Mesothelial cell of epicardium (in vitro differentiated cells): ENCODE measurements at regions not wholly inside any gene's neighbourhood (a gene's known extent, or its start where the extent isn't known, plus 50 kb on each side); places are given as distances from the start of the nearest gene placed in this dataset.

Source experiments
- DNase-seq, 2 experiments: peaks; one replicate each; pipeline ENCODE4 v3.0.0; 2021; ENCODE audit warnings: low spot score in 2 of 2; ENCODE audit not compliant: unreplicated experiment in 2 of 2
- H3K27ac Mint-ChIP-seq: 2 replicates; pipeline ENCODE4 v1.8.0; 2021; ENCODE audit warnings: mixed read lengths
- H3K27me3 Mint-ChIP-seq: 2 replicates; pipeline ENCODE4 v1.8.0; 2021; ENCODE audit warnings: low read depth, mixed read lengths
- H3K36me3 Mint-ChIP-seq: 2 replicates; pipeline ENCODE4 v1.8.0; 2021; ENCODE audit warnings: mixed read lengths
- H3K4me1 Mint-ChIP-seq: 2 replicates; pipeline ENCODE4 v1.8.0; 2021; ENCODE audit warnings: mixed read lengths
- H3K4me3 Mint-ChIP-seq: 2 replicates; pipeline ENCODE4 v1.8.0; 2021; ENCODE audit warnings: mild to moderate bottlenecking, moderate library complexity, mixed read lengths
- H3K9me3 Mint-ChIP-seq: 2 replicates; pipeline ENCODE4 v1.8.0; 2021; ENCODE audit warnings: mixed read lengths
- TF ChIP-seq, protein P1 (sequence below): fragments of 200-600 bp; sonication (generic); IDR thresholded peaks from one replicate; pipeline ENCODE4 v1.5.0; 2021; ENCODE audit warnings: antibody characterized with exemption; ENCODE audit not compliant: unreplicated experiment

DNA sequence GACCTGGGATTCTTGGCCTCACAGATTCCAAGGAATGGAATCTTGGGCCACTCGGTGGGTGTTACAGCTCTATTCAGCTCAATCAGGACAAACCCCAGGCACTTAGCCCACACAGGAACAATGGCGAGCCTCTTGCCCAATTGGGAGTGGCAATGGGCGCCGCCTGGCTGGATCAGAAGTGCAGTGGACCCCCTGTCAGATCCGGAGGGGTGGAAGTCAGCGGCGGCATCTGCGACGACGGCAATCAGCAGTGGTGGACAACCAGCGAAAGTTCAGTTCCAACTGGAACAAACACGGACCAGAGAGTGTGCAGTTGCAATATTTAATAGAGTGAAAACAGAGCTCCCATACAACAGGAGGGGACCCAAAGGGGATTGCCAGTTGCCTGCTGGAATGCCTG lies 378.3 kb downstream of the CDH9 start:
- Mint-ChIP-seq H3K27me3 (no peaks in the 10 kb centered on the region), H3K4me1 (no peaks in the 10 kb centered on the region), H3K9me3 (peaks cover 23% of the 10 kb centered on the region), H3K4me3 (no peak overlapping the region), H3K27ac (no peak overlapping the region), H3K36me3 (no peaks in the 10 kb centered on the region)
- no peak for DNase-seq
- TF ChIP-seq, protein P1, sequence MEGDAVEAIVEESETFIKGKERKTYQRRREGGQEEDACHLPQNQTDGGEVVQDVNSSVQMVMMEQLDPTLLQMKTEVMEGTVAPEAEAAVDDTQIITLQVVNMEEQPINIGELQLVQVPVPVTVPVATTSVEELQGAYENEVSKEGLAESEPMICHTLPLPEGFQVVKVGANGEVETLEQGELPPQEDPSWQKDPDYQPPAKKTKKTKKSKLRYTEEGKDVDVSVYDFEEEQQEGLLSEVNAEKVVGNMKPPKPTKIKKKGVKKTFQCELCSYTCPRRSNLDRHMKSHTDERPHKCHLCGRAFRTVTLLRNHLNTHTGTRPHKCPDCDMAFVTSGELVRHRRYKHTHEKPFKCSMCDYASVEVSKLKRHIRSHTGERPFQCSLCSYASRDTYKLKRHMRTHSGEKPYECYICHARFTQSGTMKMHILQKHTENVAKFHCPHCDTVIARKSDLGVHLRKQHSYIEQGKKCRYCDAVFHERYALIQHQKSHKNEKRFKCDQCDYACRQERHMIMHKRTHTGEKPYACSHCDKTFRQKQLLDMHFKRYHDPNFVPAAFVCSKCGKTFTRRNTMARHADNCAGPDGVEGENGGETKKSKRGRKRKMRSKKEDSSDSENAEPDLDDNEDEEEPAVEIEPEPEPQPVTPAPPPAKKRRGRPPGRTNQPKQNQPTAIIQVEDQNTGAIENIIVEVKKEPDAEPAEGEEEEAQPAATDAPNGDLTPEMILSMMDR, result no peak

DNA sequence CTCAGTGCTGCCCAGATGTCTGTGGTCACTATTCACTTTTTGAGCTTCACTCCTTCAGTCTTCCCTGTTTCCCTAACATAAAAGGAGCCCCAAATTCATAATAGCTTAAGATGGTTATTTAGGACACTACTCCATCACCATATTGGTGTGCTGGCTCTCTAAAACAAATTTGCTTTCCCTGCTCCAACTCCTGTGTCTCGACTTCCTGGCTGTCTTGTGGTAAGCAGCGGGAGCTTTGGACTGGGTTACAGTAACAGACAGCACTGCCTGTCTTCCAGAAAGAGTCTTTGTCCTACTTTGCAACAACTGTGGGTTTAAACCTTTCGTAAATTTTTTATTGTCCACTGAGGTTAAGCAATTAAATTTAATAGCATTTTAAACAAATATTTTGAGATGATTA lies 389.4 kb downstream of the CDH9 start:
- Mint-ChIP-seq H3K9me3 (peaks cover 21% of the 10 kb centered on the region), H3K36me3 (no peaks in the 10 kb centered on the region), H3K4me1 (no peaks in the 10 kb centered on the region), H3K4me3 (no peak overlapping the region), H3K27ac (no peak overlapping the region), H3K27me3 (no peaks in the 10 kb centered on the region)
- TF ChIP-seq, protein P1, result no peak
- no peak for DNase-seq

DNA sequence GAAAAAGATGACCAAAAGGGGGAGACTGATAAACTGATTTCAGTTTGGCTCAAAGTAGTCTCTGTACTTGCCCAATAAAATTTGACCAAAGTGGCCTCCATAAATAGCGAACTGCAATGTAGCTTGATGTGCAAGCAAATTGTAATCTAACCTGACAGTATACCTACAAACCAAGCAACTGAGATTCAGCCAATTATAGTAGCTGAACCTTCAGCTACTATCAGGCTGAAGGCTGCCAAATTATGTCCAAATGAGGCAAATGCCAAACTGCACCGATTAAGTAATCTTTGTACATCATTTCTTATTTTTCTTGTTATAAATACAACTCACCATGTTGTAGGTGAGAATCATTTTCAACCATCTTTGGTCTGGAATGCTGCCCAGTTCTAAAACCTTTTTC lies 390.6 kb downstream of the CDH9 start:
- DNase-seq, result no peak
- H3K4me1 Mint-ChIP-seq, result no peaks in the 10 kb centered on the region
- peaks cover 16% of the 10 kb centered on the region for H3K9me3 Mint-ChIP-seq
- TF ChIP-seq, protein P1, result no peak
- no peaks in the 10 kb centered on the region for H3K36me3 Mint-ChIP-seq
- H3K4me3 Mint-ChIP-seq, result no peak overlapping the region
- no peak overlapping the region for H3K27ac Mint-ChIP-seq
- H3K27me3 Mint-ChIP-seq, result no peaks in the 10 kb centered on the region

DNA sequence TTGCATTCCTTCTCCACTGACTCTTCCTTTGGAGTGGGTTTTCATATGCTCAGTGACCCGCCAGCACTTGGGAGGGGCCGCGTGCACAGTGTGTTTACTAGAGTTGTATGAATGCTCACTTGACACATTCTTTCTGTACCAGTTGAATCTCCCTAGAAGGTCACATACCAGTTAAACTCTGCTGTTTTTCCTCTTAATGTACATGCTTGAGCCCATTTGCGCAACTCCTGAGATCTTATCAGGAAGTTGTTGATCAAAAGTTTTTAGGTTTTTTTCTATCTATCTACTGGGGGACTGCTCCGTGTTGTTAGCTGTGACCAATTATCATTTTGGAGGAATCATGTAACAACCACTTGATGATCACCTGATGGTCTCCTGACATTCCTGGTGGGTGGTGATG lies 392.7 kb downstream of the CDH9 start:
- Mint-ChIP-seq H3K27ac (no peak overlapping the region), H3K4me3 (no peak overlapping the region), H3K27me3 (no peaks in the 10 kb centered on the region), H3K9me3 (peaks cover 14% of the 10 kb centered on the region), H3K36me3 (no peaks in the 10 kb centered on the region), H3K4me1 (no peaks in the 10 kb centered on the region)
- no peak for DNase-seq
- TF ChIP-seq, protein P1, result no peak

DNA sequence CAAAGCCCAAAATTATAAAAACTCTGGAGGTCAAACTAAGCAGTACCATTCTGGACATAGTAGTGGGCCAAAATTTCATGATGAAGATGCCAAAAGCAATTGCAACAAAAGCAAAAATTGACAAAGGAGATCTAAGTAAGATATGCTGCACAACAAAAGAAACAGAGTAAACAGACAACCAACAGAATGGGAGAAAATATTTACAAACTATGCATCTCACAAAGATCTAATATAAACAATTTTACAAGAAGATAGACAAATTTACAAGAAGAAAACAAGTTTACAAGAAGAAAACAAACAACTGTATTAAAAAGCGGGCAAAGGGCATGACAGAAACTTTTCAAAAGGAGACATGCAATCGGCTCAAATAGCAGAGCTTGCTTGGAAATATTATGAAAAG lies 396.9 kb downstream of the CDH9 start:
- TF ChIP-seq, protein P1, result no peak
- H3K27me3 Mint-ChIP-seq, result no peaks in the 10 kb centered on the region

DNA sequence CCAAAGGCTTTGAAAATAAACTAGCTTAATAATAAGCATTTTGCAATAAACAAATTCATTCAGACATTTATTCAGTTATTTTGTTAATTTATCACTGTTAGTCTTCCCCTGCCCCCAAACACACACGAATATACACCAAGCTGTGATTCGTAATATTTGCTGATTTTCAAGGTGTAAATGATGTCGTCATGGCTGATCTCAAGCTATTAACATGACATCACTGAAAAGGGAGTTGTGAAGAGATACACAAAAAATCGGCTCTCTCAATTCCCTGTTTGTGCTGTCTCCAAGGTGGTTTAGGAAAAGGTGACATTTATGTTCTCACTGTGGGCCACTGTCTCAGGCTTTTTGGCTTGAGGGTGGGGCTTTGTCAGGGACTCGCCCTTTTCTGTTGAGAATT lies 413.3 kb downstream of the CDH9 start:
- no peaks in the 10 kb centered on the region for H3K9me3 Mint-ChIP-seq
- no peak overlapping the region for H3K27ac Mint-ChIP-seq
- no peak overlapping the region for H3K4me3 Mint-ChIP-seq
- no peak for DNase-seq
- H3K36me3 Mint-ChIP-seq, result no peaks in the 10 kb centered on the region
- no peaks in the 10 kb centered on the region for H3K4me1 Mint-ChIP-seq
- TF ChIP-seq, protein P1, result no peak
- no peaks in the 10 kb centered on the region for H3K27me3 Mint-ChIP-seq

More for the DNA sequence above, 396.9 kb downstream of the CDH9 start:
- H3K9me3 Mint-ChIP-seq, result peaks cover 25% of the 10 kb centered on the region
- DNase-seq, result no peak
- H3K27ac Mint-ChIP-seq, result no peak overlapping the region
- H3K4me3 Mint-ChIP-seq, result no peak overlapping the region
- no peaks in the 10 kb centered on the region for H3K36me3 Mint-ChIP-seq
- no peaks in the 10 kb centered on the region for H3K4me1 Mint-ChIP-seq
